Fibroblast of lung (primary cell): ENCODE measurements at regions not wholly inside any gene's neighbourhood (a gene's known extent, or its start where the extent isn't known, plus 50 kb on each side); places are given as distances from the start of the nearest gene placed in this dataset.

ENCODE experiments used
- DNase-seq, 2 donors: peaks; one replicate each; pipeline versions ENCODE4 v3.0.0 to v3.0.0-alpha.2; 2010; ENCODE audit warnings: low read depth in 2 of 2
- H2AFZ ChIP-seq: 2 replicates; pipeline ENCODE4 v1.5.1; 2012; ENCODE audit warnings: low read length, control low read depth, inconsistent platforms
- H3K27ac ChIP-seq: 2 replicates; pipeline ENCODE4 v1.5.1; 2011; ENCODE audit warnings: low read length, control low read depth; ENCODE audit not compliant: insufficient read depth
- H3K27me3 ChIP-seq: 2 replicates; pipeline ENCODE4 v1.5.1; 2011; ENCODE audit warnings: mild to moderate bottlenecking, low read length; ENCODE audit not compliant: control insufficient read depth, insufficient read depth
- H3K36me3 ChIP-seq: 2 replicates; pipeline ENCODE4 v1.5.1; 2011; ENCODE audit warnings: low read length; ENCODE audit not compliant: control insufficient read depth, insufficient read depth
- H3K4me1 ChIP-seq: 2 replicates; pipeline ENCODE4 v1.5.1; 2011; ENCODE audit warnings: low read length; ENCODE audit not compliant: control insufficient read depth, insufficient read depth; ENCODE audit errors: extremely low read depth
- H3K4me2 ChIP-seq: 2 replicates; pipeline ENCODE4 v1.5.1; 2011; ENCODE audit warnings: low read length, control low read depth; ENCODE audit not compliant: insufficient read depth; ENCODE audit errors: extremely low read depth
- H3K4me3 ChIP-seq, 4 experiments: fragments of 200-600 bp in 1 of 4; sonication (generic) in 1 of 4; replicated peaks in 1 of 4; 2 replicates each; pipeline ENCODE4 v1.5.1; 2011 to 2016; ENCODE audit warnings: low read length in 4 of 4, low read depth in 3 of 4, mild to moderate bottlenecking in 3 of 4, control low read depth in 2 of 4, inconsistent platforms in 1 of 4, mixed read lengths in 1 of 4; ENCODE audit not compliant: insufficient read depth in 1 of 4; ENCODE audit errors: control extremely low read depth in 1 of 4
- H3K79me2 ChIP-seq: 2 replicates; pipeline ENCODE4 v1.5.1; 2012; ENCODE audit warnings: mild to moderate bottlenecking, low read length, inconsistent platforms; ENCODE audit not compliant: control insufficient read depth, insufficient read depth
- H3K9ac ChIP-seq: 2 replicates; pipeline ENCODE4 v1.5.1; 2011; ENCODE audit warnings: mild to moderate bottlenecking, low read length, control low read depth; ENCODE audit not compliant: insufficient read depth
- H3K9me3 ChIP-seq: 2 replicates; pipeline ENCODE4 v1.5.1; 2012; ENCODE audit warnings: low read depth, low read length; ENCODE audit not compliant: control insufficient read depth, insufficient read depth
- H4K20me1 ChIP-seq: 2 replicates; pipeline ENCODE4 v1.5.1; 2011; ENCODE audit warnings: low read length; ENCODE audit not compliant: control insufficient read depth, insufficient read depth; ENCODE audit errors: extremely low read depth
- EZH2 ChIP-seq: IDR thresholded peaks from 2 replicates; pipeline ENCODE4 v1.5.1; 2012; ENCODE audit warnings: low read length, control low read depth, mild to moderate bottlenecking; ENCODE audit errors: missing control alignments
- TF ChIP-seq, protein P1 (sequence below), 2 donors: IDR thresholded peaks in 1 of 2; conservative IDR thresholded peaks in 1 of 2; 1 replicate in 1 of 2; 2 replicates in 1 of 2; pipeline ENCODE4 v1.5.1; 2011 to 2012; ENCODE audit warnings: low read length in 2 of 2, control low read depth in 1 of 2, inconsistent platforms in 1 of 2, low read depth in 1 of 2, mild to moderate bottlenecking in 1 of 2

DNA sequence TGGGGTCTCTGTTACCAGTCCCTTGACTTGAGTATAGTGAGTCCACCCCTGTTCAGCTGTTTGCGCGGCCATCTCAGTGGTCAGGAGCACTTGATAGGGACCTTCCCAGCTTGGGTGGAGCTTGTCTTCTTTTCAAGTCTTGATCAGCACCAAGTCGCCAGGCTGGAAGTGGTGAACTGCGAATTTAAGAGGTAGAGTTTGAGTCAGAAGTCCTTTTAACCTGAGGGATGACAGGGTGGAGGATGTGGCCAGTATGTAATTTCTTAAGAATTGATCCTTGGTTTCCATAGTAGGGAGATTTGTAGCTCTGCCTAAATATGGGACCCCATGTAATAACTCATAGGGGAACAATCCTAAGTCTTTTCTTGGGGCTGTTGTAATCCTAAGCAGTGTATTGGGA is 86.3 kb upstream of the XCR1 start:
- no peak for DNase-seq
- TF ChIP-seq, protein P1, sequence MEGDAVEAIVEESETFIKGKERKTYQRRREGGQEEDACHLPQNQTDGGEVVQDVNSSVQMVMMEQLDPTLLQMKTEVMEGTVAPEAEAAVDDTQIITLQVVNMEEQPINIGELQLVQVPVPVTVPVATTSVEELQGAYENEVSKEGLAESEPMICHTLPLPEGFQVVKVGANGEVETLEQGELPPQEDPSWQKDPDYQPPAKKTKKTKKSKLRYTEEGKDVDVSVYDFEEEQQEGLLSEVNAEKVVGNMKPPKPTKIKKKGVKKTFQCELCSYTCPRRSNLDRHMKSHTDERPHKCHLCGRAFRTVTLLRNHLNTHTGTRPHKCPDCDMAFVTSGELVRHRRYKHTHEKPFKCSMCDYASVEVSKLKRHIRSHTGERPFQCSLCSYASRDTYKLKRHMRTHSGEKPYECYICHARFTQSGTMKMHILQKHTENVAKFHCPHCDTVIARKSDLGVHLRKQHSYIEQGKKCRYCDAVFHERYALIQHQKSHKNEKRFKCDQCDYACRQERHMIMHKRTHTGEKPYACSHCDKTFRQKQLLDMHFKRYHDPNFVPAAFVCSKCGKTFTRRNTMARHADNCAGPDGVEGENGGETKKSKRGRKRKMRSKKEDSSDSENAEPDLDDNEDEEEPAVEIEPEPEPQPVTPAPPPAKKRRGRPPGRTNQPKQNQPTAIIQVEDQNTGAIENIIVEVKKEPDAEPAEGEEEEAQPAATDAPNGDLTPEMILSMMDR (conservative IDR thresholded peaks at IDR 0.05 in 1 of 2, IDR thresholded peaks at IDR 0.05 in 1 of 2; ENCODE audit: low read depth in 1 of 2, low read length in 2 of 2): no peak
- no peak for TF ChIP-seq EZH2
- Histone ChIP-seq H3K79me2 (no peaks in the 10 kb centered on the region), H3K9ac (no peak overlapping the region), H3K27ac (peak overlapping the region; percentile 51), H3K4me2 (no peak overlapping the region), H3K27me3 (no peaks in the 10 kb centered on the region), H3K4me1 (peaks cover 28% of the 10 kb centered on the region), H3K4me3 (no peak overlapping the region), H2AFZ (no peak overlapping the region), H3K36me3 (no peaks in the 10 kb centered on the region), H3K9me3 (no peaks in the 10 kb centered on the region), H4K20me1 (no peaks in the 10 kb centered on the region)

DNA sequence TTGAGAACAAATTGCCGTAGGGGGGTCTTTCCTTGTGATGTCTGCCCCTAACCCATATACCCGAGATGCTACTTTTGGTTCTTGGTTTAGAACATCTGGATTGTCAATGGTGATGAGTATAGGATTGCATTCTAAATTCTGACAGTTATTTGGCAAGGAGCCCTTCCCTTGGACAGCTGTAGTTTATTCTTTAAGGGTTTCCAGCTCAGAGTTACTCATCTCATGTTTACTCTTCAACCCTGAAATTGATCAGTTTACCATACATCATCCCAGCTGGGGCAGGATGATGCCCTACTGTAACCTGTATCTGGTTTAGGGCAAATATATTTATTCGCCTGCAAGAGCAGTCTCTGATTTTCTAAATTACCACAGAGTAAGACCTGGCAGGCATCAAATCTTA is 85.7 kb upstream of the XCR1 start:
- Histone ChIP-seq H3K4me1 (peaks cover 32% of the 10 kb centered on the region), H3K4me3 (no peak overlapping the region), H3K27ac (no peak overlapping the region), H3K36me3 (no peaks in the 10 kb centered on the region), H3K79me2 (no peaks in the 10 kb centered on the region), H3K9ac (no peak overlapping the region), H4K20me1 (no peaks in the 10 kb centered on the region), H3K4me2 (no peak overlapping the region), H3K27me3 (no peaks in the 10 kb centered on the region), H3K9me3 (no peaks in the 10 kb centered on the region), H2AFZ (no peak overlapping the region)
- DNase-seq: peak in 1 of 2 donors; percentile 44
- no peak for TF ChIP-seq EZH2
- TF ChIP-seq, protein P1 (conservative IDR thresholded peaks at IDR 0.05 in 1 of 2, IDR thresholded peaks at IDR 0.05 in 1 of 2; ENCODE audit: low read depth in 1 of 2, low read length in 2 of 2): no peak

DNA sequence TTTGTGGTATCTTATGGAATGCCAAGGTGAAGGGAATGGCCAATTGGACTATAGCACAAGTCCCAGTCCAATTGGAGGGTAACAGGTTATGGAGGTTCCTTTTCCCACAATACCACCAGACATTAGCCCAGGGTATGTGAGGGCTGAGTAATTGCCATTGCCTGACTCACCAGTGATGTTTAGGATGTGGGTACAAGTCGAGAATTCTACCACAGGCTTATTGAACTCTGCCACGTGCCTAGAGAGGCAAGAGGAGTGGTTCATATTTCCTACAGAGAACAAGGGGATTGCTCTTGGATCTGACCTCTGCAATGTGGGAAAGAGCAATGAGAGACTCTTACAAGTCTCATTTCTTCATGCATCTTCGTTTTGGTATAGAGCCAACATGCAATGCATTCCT is 85.0 kb upstream of the XCR1 start:
- no peak overlapping the region for H3K9ac ChIP-seq
- no peak overlapping the region for H3K4me3 ChIP-seq
- no peaks in the 10 kb centered on the region for H3K79me2 ChIP-seq
- no peaks in the 10 kb centered on the region for H4K20me1 ChIP-seq
- TF ChIP-seq, protein P1 (conservative IDR thresholded peaks at IDR 0.05 in 1 of 2, IDR thresholded peaks at IDR 0.05 in 1 of 2; ENCODE audit: low read depth in 1 of 2, low read length in 2 of 2): no peak
- no peak for TF ChIP-seq EZH2
- H3K27ac ChIP-seq: no peak overlapping the region
- no peaks in the 10 kb centered on the region for H3K9me3 ChIP-seq
- H3K27me3 ChIP-seq: no peaks in the 10 kb centered on the region
- no peaks in the 10 kb centered on the region for H3K36me3 ChIP-seq
- peaks cover 32% of the 10 kb centered on the region for H3K4me1 ChIP-seq
- H2AFZ ChIP-seq: no peak overlapping the region
- DNase-seq: peak in 1 of 2 donors; percentile 45
- H3K4me2 ChIP-seq: no peak overlapping the region
